Fibroblast of the aortic adventitia (primary cell): ENCODE measurements at regions not wholly inside any gene's neighbourhood (a gene's known extent, or its start where the extent isn't known, plus 50 kb on each side); places are given as distances from the start of the nearest gene placed in this dataset.
"Not testable (repeated sequence)": the region's sequence is repeated elsewhere in the genome, so short reads cannot be mapped to it uniquely, and the experiment has no call there.

ENCODE experiments used
- DNase-seq: peaks from one replicate; pipeline ENCODE4 v3.0.0-alpha.2; 2010; ENCODE audit warnings: low read depth
- H3K4me3 ChIP-seq: 2 replicates; pipeline ENCODE4 v1.5.1; 2011; ENCODE audit warnings: low read depth, mild to moderate bottlenecking, control low read depth, low read length, moderate library complexity
- CTCF ChIP-seq: IDR thresholded peaks from 2 replicates; pipeline ENCODE4 v1.5.1; 2011; ENCODE audit warnings: mild to moderate bottlenecking, low read length, control low read depth, inconsistent platforms; ENCODE audit not compliant: insufficient read depth

- peak; percentile 50 for TF ChIP-seq CTCF
- H3K4me3 ChIP-seq, result no peak overlapping the region
- DNase-seq, result peak; percentile 27
Observed at GRCh38 chr7:3162289-3162688, 118.6 kb upstream of the CARD11 start.

DNA sequence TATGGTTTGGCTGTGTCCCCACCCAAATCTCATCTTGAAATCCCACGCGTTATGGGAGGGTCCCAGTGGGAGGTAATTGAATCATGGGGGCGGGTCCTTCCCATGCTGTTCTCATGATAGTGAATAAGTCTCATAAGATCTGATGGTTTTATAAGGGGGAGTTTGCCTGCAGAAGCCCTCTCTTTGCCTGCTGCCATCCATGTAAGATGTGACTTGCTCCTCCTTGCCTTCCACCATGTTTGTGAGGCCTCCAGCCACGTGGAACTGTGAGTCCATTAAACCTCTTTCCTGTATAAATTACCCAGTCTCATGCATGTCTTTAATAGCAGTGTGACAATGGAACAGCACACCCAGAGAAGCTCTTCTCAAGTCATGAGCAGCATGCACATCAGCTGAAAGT lies 119.1 kb upstream of the CARD11 start:
- DNase-seq, H3K4me3 ChIP-seq: not testable (repeated sequence)

DNA sequence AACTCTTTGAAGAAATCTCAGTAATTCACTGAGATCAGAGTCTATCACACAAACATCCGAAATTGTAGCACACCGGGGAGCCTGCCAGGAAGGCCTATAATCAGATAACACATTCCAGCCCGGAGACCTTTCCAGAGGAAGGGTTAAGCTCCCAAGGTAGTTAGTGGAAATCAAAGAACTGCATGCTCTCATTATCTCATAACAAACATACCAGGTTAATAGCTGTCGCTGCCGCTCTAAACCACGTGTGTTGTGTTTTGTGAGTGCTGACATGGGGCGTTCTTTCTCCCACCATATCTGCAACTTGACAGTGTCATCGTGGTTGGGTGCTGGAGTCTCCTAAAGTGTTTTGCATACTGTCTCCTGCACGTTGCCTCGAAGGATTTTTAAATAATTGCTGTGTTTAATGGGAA lies 120.7 kb upstream of the CARD11 start:
- no peak for DNase-seq
- no peak overlapping the region for H3K4me3 ChIP-seq

DNA sequence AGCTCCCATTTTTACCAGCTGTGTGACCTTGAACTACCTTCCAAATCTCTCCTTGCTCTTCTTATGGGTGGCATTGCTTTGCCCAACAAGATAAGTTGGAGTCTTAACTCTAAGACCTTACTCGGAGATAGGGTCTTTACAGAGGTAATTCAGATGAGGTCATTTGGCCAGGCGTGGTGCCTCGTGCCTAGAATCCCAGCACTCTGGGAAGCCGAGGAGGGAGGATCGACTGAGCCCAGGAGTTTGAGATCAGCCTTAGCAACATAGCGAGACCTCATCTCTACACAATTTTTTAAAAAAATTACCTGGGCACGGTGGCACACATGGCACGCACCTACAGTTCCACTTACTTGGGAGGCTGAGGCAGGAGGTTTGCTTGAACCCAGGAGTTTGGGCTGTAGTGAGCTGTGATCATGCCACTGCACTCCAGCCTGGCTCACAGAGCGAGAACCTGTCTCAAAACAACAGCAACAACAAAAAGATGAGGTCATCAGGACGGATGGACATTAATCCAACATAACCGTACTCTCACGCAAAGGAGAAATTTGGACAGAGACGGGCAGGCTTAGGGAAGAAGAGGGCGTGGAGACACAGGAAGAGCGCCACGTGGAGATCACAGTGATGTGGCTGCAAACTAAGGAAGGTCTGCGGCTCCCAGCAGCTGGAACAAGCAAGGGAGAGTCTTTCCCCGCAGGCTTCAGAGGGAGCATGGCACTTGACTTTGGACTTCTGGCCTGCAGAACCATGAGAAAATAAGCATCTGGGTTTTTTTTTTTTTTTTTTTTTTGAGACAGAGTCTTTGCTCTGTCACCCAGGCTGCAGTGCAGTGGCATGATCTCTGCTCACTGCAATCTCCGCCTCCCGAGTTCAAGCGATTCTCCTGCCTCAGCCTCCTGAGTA lies 122.3 kb upstream of the CARD11 start:
- no peak overlapping the region for H3K4me3 ChIP-seq
- no peak for DNase-seq
- no peak for TF ChIP-seq CTCF

More for the DNA sequence above, 120.7 kb upstream of the CARD11 start:
- TF ChIP-seq CTCF, result no peak

DNA sequence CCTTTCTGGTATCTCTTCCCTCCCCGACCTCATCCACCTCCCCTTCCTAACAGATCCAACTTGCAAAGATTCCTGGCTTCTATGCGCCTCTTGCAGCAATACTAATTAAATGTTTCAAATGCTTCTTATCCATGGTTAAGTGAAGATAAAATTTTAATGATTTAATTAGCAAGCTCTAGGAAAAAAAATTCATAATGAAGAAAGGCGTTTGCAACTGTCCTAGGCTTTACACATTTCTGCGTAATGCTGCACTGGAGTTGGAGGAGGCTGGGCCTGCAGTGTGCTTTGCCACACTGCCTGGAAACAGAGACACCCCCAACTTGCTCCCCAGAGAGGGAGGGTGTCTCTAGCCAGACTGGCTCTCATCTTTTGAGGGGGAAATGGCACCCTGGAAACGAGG lies 123.9 kb upstream of the CARD11 start:
- no peak for TF ChIP-seq CTCF
- no peak overlapping the region for H3K4me3 ChIP-seq
- no peak for DNase-seq

- no peak for DNase-seq
- no peak for TF ChIP-seq CTCF
- no peak overlapping the region for H3K4me3 ChIP-seq
Observed at GRCh38 chr7:3168370-3168769, 124.7 kb upstream of the CARD11 start.

DNA sequence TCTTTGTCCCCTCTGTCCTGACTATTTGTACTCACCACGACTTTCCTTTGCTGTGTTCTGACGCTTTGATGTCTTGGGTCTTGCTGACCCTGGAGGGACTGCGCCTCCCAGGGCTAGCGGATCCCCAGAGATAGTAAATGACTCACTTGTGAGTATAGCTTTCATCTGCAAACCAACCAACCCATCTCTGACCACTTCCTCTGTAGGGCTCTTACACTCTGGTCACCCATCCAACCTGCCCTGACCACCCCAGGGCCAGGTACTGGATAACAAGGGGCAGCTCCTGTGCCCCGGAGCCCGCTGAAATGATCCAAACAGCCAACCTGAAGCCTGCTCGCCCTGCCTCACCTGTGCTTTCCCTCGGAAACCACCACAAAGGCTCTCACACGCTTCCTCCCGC lies 125.2 kb upstream of the CARD11 start:
- DNase-seq, result no peak
- H3K4me3 ChIP-seq, result no peak overlapping the region
- no peak for TF ChIP-seq CTCF
